Glutamatergic neuron (in vitro differentiated cells): ENCODE measurements at regions not wholly inside any gene's neighbourhood (a gene's known extent, or its start where the extent isn't known, plus 50 kb on each side); places are given as distances from the start of the nearest gene placed in this dataset.

Source experiments
- DNase-seq: peaks from one replicate; pipeline ENCODE4 v3.0.0; 2022
- H3K27ac Mint-ChIP-seq: one replicate; pipeline ENCODE4 v1.8.0; 2020; ENCODE audit warnings: mild to moderate bottlenecking, mixed read lengths, inconsistent platforms; ENCODE audit not compliant: unreplicated experiment
- H3K27me3 Mint-ChIP-seq: one replicate; pipeline ENCODE4 v1.8.0; 2020; ENCODE audit warnings: mild to moderate bottlenecking, moderate library complexity, mixed read lengths, inconsistent platforms; ENCODE audit not compliant: unreplicated experiment
- H3K36me3 Mint-ChIP-seq: one replicate; pipeline ENCODE4 v1.8.0; 2020; ENCODE audit warnings: mild to moderate bottlenecking, mixed read lengths, inconsistent platforms; ENCODE audit not compliant: unreplicated experiment
- H3K4me1 Mint-ChIP-seq: one replicate; pipeline ENCODE4 v1.8.0; 2020; ENCODE audit warnings: mild to moderate bottlenecking, low read depth, mixed read lengths, inconsistent platforms; ENCODE audit not compliant: unreplicated experiment
- H3K4me3 Mint-ChIP-seq: one replicate; pipeline ENCODE4 v1.8.0; 2020; ENCODE audit warnings: mild to moderate bottlenecking, mixed read lengths, inconsistent platforms; ENCODE audit not compliant: unreplicated experiment
- H3K9me3 Mint-ChIP-seq: one replicate; pipeline ENCODE4 v1.8.0; 2020; ENCODE audit warnings: mild to moderate bottlenecking, moderate library complexity, mixed read lengths, inconsistent platforms; ENCODE audit not compliant: unreplicated experiment
- CTCF ChIP-seq: fragments of 200-600 bp; sonication (generic); IDR thresholded peaks from one replicate; pipeline ENCODE4 v1.5.0; 2021; ENCODE audit not compliant: partially characterized antibody, unreplicated experiment

DNA sequence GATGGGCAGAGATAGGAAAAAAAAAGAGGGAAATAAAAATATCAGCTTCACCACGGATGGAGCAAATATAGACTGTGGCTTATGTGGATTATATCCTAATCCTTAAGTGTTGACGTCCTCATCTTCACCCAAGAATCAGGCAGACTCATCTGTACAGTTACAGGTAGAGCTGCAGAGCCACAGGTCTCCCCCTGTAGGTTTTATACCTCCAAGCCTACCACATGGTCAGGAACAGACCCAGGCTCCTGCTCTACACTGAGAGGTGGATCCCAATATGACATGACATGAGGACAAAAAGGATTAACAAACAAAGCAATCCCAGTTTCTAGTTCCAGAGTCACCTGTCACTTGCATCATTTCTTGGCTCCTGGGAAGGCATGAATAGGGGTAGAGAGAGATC, 400.8 kb downstream of the SEMA3D start:
- H3K27me3 Mint-ChIP-seq = peaks cover under 1% of the 10 kb centered on the region
- no peaks in the 10 kb centered on the region for H3K4me1 Mint-ChIP-seq
- no peak for TF ChIP-seq CTCF
- no peak for DNase-seq
- no peak overlapping the region for H3K4me3 Mint-ChIP-seq
- H3K27ac Mint-ChIP-seq = no peak overlapping the region
- H3K9me3 Mint-ChIP-seq = no peaks in the 10 kb centered on the region
- no peaks in the 10 kb centered on the region for H3K36me3 Mint-ChIP-seq

DNA sequence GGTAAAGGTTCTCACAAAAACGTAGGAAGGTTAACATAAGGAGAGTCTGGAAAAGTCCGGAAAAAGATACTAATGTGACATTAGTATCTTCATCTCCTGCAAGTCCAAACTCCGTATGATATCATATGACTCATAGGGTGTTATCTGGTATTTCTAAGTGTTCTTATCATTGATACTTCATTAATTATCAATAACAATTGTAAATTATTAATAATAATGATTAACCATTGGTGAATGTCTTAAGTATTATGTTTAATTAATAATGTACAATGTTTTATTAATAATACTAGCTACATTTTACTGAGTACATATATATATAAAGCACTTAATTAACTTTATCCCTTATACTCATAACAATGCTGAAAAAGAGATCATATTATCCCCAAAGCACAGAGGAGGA, 402.4 kb downstream of the SEMA3D start:
- H3K9me3 Mint-ChIP-seq = no peaks in the 10 kb centered on the region
- no peaks in the 10 kb centered on the region for H3K4me1 Mint-ChIP-seq
- no peak for DNase-seq
- H3K27ac Mint-ChIP-seq = no peak overlapping the region
- H3K36me3 Mint-ChIP-seq = no peaks in the 10 kb centered on the region
- TF ChIP-seq CTCF = no peak
- no peak overlapping the region for H3K4me3 Mint-ChIP-seq
- H3K27me3 Mint-ChIP-seq = peaks cover 5% of the 10 kb centered on the region

GRCh38 chr7:84783141-84783778, 403.6 kb downstream of the SEMA3D start:
- H3K4me3 Mint-ChIP-seq = no peak overlapping the region
- H3K9me3 Mint-ChIP-seq = no peaks in the 10 kb centered on the region
- no peak for DNase-seq
- no peaks in the 10 kb centered on the region for H3K36me3 Mint-ChIP-seq
- TF ChIP-seq CTCF = no peak
- peaks cover 5% of the 10 kb centered on the region for H3K27me3 Mint-ChIP-seq
- H3K27ac Mint-ChIP-seq = no peak overlapping the region
- no peaks in the 10 kb centered on the region for H3K4me1 Mint-ChIP-seq

GRCh38 chr7:84781838-84782237, 405.0 kb downstream of the SEMA3D start:
- Mint-ChIP-seq H3K27ac (no peak overlapping the region), H3K27me3 (peaks cover 5% of the 10 kb centered on the region), H3K9me3 (no peaks in the 10 kb centered on the region), H3K4me1 (no peaks in the 10 kb centered on the region), H3K4me3 (no peak overlapping the region), H3K36me3 (no peaks in the 10 kb centered on the region)
- no peak for TF ChIP-seq CTCF
- no peak for DNase-seq

GRCh38 chr7:84780158-84781124, 406.4 kb downstream of the SEMA3D start:
- H3K4me1 Mint-ChIP-seq = no peaks in the 10 kb centered on the region
- H3K9me3 Mint-ChIP-seq = no peaks in the 10 kb centered on the region
- peaks cover 5% of the 10 kb centered on the region for H3K27me3 Mint-ChIP-seq
- TF ChIP-seq CTCF = no peak
- no peaks in the 10 kb centered on the region for H3K36me3 Mint-ChIP-seq
- H3K27ac Mint-ChIP-seq = no peak overlapping the region
- no peak overlapping the region for H3K4me3 Mint-ChIP-seq
- no peak for DNase-seq
